Kasumi-1 (cell line): ENCODE measurements at regions not wholly inside any gene's neighbourhood (a gene's known extent, or its start where the extent isn't known, plus 50 kb on each side); places are given as distances from the start of the nearest gene placed in this dataset.
"Not testable (repeated sequence)": the region's sequence is repeated elsewhere in the genome, so short reads cannot be mapped to it uniquely, and the experiment has no call there.

ENCODE experiments used
- DNase-seq, 2 experiments: peaks; one replicate each; lab custom pipeline; 2025; lab: John Stamatoyannopoulos, UW

- no peak for DNase-seq
These were observed 83.8 kb upstream of the MANSC4 start for GRCh38 chr12:27863839-27864238.

DNA sequence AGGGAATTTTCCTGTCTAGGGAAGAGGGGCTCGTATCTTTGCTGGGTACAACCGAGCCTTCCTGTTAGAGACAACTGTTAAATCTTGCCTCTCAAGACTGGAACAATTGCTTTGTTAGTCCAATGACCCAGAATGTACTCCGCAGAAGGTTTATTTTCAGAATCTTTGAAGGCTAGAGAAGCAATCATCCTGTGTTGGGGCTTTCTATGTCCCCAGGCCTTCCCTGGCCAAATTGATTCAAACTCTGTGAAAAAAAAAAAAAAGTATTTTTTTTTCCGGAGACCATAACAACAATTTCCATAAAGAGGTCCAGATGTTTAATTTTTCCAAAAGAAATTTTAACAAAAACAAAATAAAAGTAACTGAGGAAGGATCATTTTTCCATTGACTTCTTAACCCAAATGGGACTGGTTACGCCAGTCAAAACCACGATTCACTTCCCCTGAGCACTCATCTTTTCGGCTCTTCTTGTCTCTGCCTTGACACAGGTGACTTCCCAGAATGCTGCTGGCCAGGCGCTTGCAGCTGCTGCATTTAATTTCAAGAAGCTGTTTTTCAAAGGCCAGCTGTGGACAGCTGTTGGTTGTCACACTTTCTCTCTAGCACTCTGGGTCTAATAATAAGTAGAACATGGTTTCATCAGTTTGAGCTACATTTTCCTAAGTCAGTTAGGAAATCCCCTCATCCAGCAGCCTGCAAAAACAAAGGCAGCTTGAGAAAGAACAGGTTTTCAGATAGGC is 81.6 kb upstream of the MANSC4 start:
- DNase-seq, result no peak

GRCh38 chr12:27859648-27860047 is 79.6 kb upstream of the MANSC4 start:
- DNase-seq, result no peak

GRCh38 chr12:27857006-27857405 is 77.0 kb upstream of the MANSC4 start:
- not testable (repeated sequence) for DNase-seq

DNA sequence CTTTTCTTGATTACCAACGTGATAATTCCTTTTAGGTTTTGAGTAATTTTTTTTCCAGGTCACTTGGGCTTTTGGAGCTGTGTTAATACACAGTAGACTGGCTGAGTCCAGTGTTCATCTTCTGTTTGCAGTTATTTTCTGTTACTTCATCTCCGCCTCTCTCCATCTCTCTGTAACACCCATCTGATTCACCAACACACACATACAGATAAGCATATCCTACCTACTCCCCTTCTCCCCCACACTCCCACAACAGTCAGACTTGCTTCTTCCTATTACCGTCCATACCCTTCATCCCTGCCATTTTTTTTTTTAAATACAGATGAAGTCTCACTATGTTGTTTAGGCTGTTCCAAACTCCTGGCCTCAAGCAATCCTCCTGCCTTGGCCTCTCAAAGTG is 72.7 kb upstream of the MANSC4 start:
- DNase-seq, result no peak
